Uterus (tissue), 2 donors: ENCODE measurements at regions not wholly inside any gene's neighbourhood (a gene's known extent, or its start where the extent isn't known, plus 50 kb on each side); places are given as distances from the start of the nearest gene placed in this dataset.

Experiments
- CTCF ChIP-seq, 4 experiments: fragments of 200-600 bp in 2 of 4; fragments of 450-650 bp in 2 of 4; sonication (generic) in 2 of 4; IDR thresholded peaks; one replicate each; pipeline ENCODE4 v1.5.1; 2016 to 2019; ENCODE audit warnings: antibody characterized with exemption in 4 of 4, mild to moderate bottlenecking in 2 of 4, moderate library complexity in 1 of 4
- POLR2A ChIP-seq, 2 donors: fragments of 450-650 bp; IDR thresholded peaks; one replicate each; pipeline ENCODE4 v1.6.1; 2016; ENCODE audit warnings: antibody characterized with exemption in 2 of 2, mild to moderate bottlenecking in 1 of 2, moderate library complexity in 1 of 2

DNA sequence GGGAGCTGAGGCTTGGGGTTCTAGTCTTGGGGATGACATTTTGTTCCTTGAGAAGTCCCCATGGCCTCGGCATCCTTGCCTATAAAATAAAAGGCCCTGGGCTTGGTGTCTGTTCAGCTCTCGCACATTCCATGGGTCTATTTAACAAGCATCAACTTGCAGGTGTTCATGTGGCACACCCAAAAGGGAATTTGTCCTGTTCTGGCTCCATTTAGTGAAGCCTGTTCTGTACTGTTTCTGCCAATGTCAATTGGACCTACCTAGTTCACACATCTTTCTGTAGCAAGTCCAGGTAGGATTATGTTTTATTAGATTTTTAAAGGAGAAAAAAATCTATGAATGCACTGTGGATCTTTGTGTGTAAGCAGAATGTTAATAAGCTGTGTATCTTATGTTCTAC lies 262.0 kb downstream of the HIVEP2 start:
- TF ChIP-seq CTCF (IDR thresholded peaks at IDR 0.05), result no peak
- TF ChIP-seq POLR2A (IDR thresholded peaks at IDR 0.05), result no peak
